ENCODE measurements at regions not wholly inside any gene's neighbourhood (a gene's known extent, or its start where the extent isn't known, plus 50 kb on each side); places are given as distances from the start of the nearest gene placed in this dataset.

DNA sequence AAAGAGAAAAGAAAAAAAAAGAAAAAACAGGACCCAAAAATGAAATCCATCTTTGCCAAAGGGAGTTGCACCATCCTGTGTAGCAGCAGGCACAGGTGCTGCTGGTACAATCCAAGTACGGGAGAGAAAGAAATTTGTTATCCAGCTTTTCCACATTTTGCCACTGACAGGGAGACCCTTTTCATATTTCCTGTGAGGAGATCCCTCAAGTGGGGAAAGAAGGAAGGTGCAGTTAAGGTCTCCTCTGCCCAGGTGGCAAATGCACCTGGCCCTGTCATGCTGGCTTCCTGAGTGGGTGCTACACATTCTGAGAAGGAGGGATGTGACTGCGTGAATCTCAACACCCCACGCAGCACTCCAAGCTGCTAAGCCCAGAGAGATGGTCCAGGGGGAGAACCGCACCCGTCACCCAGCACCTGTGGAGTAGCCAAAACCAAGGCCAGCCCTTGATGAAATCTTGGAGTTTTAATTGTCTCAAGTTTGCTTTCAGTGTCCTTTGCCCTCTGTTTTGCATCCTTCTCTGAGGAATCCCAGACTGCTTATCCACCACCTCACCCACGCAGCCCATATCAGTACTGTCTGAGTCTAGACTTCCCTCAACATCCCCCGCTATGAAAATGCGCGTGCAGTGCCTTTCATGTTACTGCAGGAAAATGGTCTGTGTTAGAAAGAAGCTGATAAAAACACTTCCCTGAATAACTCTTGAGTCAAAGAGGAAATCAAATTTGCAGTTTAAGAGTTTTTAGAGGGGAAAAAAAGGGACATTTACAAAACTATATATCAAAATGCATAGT, 141.9 kb upstream of the THBS1 start:
- DNase-seq (ENCODE audit: low spot score): no peak
- CTCF ChIA-PET: no interaction called here
- intact Hi-C loops (cut with micrococcal nuclease; ENCODE audit: unreplicated experiment): no loop called here

DNA sequence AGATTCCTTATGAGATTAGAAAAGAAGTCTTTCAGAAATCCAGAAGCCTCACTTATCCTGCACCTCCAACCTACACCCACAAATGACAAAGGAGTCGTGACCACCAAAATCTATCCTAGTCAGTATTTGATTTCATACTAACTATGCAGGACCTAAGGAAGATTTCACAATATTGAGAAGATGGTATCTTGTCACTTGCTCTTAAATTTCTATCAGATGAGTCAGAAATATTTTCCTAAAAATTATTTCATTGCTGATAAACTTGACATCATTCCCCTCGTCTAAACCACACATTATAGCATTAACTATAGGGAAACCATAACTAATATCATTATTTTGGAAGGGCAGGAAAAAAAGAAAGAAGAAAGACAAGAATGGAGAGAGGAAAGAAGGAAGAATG, 138.0 kb upstream of the THBS1 start:
- Histone ChIP-seq H3K27ac (ENCODE audit: low read depth, low read length, poor library complexity, severe bottlenecking) (no peak overlapping the region), H3K4me3 (ENCODE audit: low read depth, low read length, poor library complexity, severe bottlenecking) (no peak overlapping the region), H3K36me3 (ENCODE audit: insufficient read depth, low read length, poor library complexity, severe bottlenecking) (no peaks in the 10 kb centered on the region), H3K9me3 (ENCODE audit: low read depth, low read length, poor library complexity, severe bottlenecking) (no peaks in the 10 kb centered on the region), H3K27me3 (replicated peaks; ENCODE audit: insufficient read depth, low read depth, low read length, poor library complexity) (peaks cover 21% of the 10 kb centered on the region), H3K4me1 (ENCODE audit: insufficient read depth, low read length, poor library complexity, severe bottlenecking) (no peaks in the 10 kb centered on the region)
- DNase-seq (ENCODE audit: low spot score): no peak
- no peak for TF ChIP-seq EZH2 (IDR thresholded peaks at IDR 0.05; ENCODE audit: borderline replicate concordance, low read depth, low read length, poor library complexity, severe bottlenecking)
- TF ChIP-seq, protein P1, sequence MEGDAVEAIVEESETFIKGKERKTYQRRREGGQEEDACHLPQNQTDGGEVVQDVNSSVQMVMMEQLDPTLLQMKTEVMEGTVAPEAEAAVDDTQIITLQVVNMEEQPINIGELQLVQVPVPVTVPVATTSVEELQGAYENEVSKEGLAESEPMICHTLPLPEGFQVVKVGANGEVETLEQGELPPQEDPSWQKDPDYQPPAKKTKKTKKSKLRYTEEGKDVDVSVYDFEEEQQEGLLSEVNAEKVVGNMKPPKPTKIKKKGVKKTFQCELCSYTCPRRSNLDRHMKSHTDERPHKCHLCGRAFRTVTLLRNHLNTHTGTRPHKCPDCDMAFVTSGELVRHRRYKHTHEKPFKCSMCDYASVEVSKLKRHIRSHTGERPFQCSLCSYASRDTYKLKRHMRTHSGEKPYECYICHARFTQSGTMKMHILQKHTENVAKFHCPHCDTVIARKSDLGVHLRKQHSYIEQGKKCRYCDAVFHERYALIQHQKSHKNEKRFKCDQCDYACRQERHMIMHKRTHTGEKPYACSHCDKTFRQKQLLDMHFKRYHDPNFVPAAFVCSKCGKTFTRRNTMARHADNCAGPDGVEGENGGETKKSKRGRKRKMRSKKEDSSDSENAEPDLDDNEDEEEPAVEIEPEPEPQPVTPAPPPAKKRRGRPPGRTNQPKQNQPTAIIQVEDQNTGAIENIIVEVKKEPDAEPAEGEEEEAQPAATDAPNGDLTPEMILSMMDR (conservative IDR thresholded peaks at IDR 0.05; ENCODE audit: low read depth, low read length): no peak
- intact Hi-C loops (cut with micrococcal nuclease; ENCODE audit: unreplicated experiment): no loop called here
- CTCF ChIA-PET: no interaction called here
- POLR2A ChIA-PET (ENCODE audit: low non-redundant PET): no interaction called here
- BruUV-seq (replicated peaks): no TSS peak

More for the DNA sequence above, 141.9 kb upstream of the THBS1 start:
- no peak overlapping the region for H3K4me3 ChIP-seq (ENCODE audit: low read depth, low read length, poor library complexity, severe bottlenecking)
- H3K27me3 ChIP-seq (replicated peaks; ENCODE audit: insufficient read depth, low read depth, low read length, poor library complexity): peaks cover 35% of the 10 kb centered on the region
- H3K4me1 ChIP-seq (ENCODE audit: insufficient read depth, low read length, poor library complexity, severe bottlenecking): no peaks in the 10 kb centered on the region
- no peaks in the 10 kb centered on the region for H3K9me3 ChIP-seq (ENCODE audit: low read depth, low read length, poor library complexity, severe bottlenecking)
- H3K27ac ChIP-seq (ENCODE audit: low read depth, low read length, poor library complexity, severe bottlenecking): no peak overlapping the region
- no peaks in the 10 kb centered on the region for H3K36me3 ChIP-seq (ENCODE audit: insufficient read depth, low read length, poor library complexity, severe bottlenecking)
- TF ChIP-seq, protein P1 (conservative IDR thresholded peaks at IDR 0.05; ENCODE audit: low read depth, low read length): no peak
- TF ChIP-seq EZH2 (IDR thresholded peaks at IDR 0.05; ENCODE audit: borderline replicate concordance, low read depth, low read length, poor library complexity, severe bottlenecking): no peak
- BruUV-seq (replicated peaks): no TSS peak
- POLR2A ChIA-PET (ENCODE audit: low non-redundant PET): no interaction called here

DNA sequence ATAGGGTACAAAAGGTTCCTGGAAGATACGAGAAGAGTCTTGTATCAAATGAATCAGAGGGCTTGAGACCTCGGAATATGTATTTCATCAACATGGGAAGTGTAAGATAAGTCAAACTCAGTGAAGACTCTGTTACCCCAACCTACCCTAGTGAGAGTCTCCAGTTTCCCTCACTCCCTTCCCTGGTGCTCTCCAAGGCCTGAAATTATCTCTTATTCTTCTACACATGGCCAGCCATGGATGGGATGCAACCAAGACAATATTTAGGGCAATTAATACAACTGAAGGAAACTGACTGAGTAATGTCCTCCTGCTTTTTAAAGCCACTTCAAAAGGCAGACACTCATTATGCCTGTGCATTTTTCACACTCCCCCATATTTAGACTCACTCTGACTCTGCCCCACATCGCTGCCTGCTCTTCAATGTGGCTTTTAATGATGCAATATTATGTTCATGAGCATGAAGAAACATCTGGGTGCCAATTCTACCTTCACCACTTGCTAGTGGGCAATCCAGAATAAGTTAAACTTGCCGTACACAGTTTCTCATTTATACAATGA, 137.1 kb upstream of the THBS1 start:
- intact Hi-C loops (cut with micrococcal nuclease; ENCODE audit: unreplicated experiment): no loop called here
- Histone ChIP-seq H3K27me3 (replicated peaks; ENCODE audit: insufficient read depth, low read depth, low read length, poor library complexity) (peaks cover 14% of the 10 kb centered on the region), H3K4me3 (ENCODE audit: low read depth, low read length, poor library complexity, severe bottlenecking) (no peak overlapping the region), H3K36me3 (ENCODE audit: insufficient read depth, low read length, poor library complexity, severe bottlenecking) (no peaks in the 10 kb centered on the region), H3K4me1 (ENCODE audit: insufficient read depth, low read length, poor library complexity, severe bottlenecking) (no peaks in the 10 kb centered on the region), H3K27ac (ENCODE audit: low read depth, low read length, poor library complexity, severe bottlenecking) (no peak overlapping the region), H3K9me3 (ENCODE audit: low read depth, low read length, poor library complexity, severe bottlenecking) (no peaks in the 10 kb centered on the region)
- BruUV-seq (replicated peaks): no TSS peak
- ChIA-PET CTCF (no interaction called here), POLR2A (ENCODE audit: low non-redundant PET) (no interaction called here)
- no peak for DNase-seq (ENCODE audit: low spot score)
- TF ChIP-seq, protein P1 (conservative IDR thresholded peaks at IDR 0.05; ENCODE audit: low read depth, low read length): no peak
- TF ChIP-seq EZH2 (IDR thresholded peaks at IDR 0.05; ENCODE audit: borderline replicate concordance, low read depth, low read length, poor library complexity, severe bottlenecking): no peak
